Activated T-cell treated with anti-CD3 and anti-CD28 coated beads, Interleukin-2, amount 50 U/mL, for 4 hours (primary cell): ENCODE measurements at regions not wholly inside any gene's neighbourhood (a gene's known extent, or its start where the extent isn't known, plus 50 kb on each side); places are given as distances from the start of the nearest gene placed in this dataset.
"Not testable (repeated sequence)": the region's sequence is repeated elsewhere in the genome, so short reads cannot be mapped to it uniquely, and the experiment has no call there.

ENCODE experiments used
- ATAC-seq, 2 donors: fragments of 200-7000 bp; cut with Tn5 transposase; one replicate each; pipeline ENCODE4 v1.10.0; 2021
- DNase-seq: peaks from one replicate; pipeline ENCODE4 v3.0.0-alpha.2; 2020
- H3K27me3 Mint-ChIP-seq: one replicate; pipeline ENCODE4 v1.8.0; 2021; ENCODE audit warnings: low read depth, mixed read lengths
- H3K36me3 Mint-ChIP-seq: one replicate; pipeline ENCODE4 v1.8.0; 2022; ENCODE audit warnings: mixed read lengths; ENCODE audit not compliant: insufficient read depth
- H3K4me1 Mint-ChIP-seq: one replicate; pipeline ENCODE4 v1.8.0; 2021; ENCODE audit warnings: low read depth, mixed read lengths
- H3K4me3 Mint-ChIP-seq: one replicate; pipeline ENCODE4 v1.8.0; 2021; ENCODE audit warnings: mild to moderate bottlenecking, moderate library complexity, mixed read lengths
- H3K9me3 Mint-ChIP-seq: one replicate; pipeline ENCODE4 v1.8.0; 2021; ENCODE audit warnings: mixed read lengths

- H3K36me3 Mint-ChIP-seq, H3K27me3 Mint-ChIP-seq, H3K9me3 Mint-ChIP-seq, H3K4me1 Mint-ChIP-seq: not testable (repeated sequence)
- H3K4me3 Mint-ChIP-seq: peak overlapping the region; percentile 70
- DNase-seq (peak; percentile 41), ATAC-seq (peak; percentile 91 to 95)
Observed at GRCh38 chr2:113551637-113552318, 53.3 kb downstream of the FOXD4L1 start.

GRCh38 chr2:113559820-113560219, 61.4 kb downstream of the FOXD4L1 start:
- DNase-seq, H3K4me3 Mint-ChIP-seq, H3K4me1 Mint-ChIP-seq, H3K9me3 Mint-ChIP-seq, ATAC-seq, H3K36me3 Mint-ChIP-seq, H3K27me3 Mint-ChIP-seq: not testable (repeated sequence)

GRCh38 chr2:113562662-113563061, 64.2 kb downstream of the FOXD4L1 start:
- ATAC-seq, DNase-seq: not testable (repeated sequence)

GRCh38 chr2:113566674-113567480, 60.2 kb upstream of the RABL2A start:
- H3K36me3 Mint-ChIP-seq, H3K4me3 Mint-ChIP-seq, H3K27me3 Mint-ChIP-seq, DNase-seq, ATAC-seq, H3K4me1 Mint-ChIP-seq, H3K9me3 Mint-ChIP-seq: not testable (repeated sequence)

More at GRCh38 chr2:113562662-113563061, 64.2 kb downstream of the FOXD4L1 start:
- not testable (repeated sequence) for H3K9me3 Mint-ChIP-seq, H3K4me1 Mint-ChIP-seq, H3K4me3 Mint-ChIP-seq, H3K36me3 Mint-ChIP-seq, H3K27me3 Mint-ChIP-seq

GRCh38 chr2:113567481-113567849, 59.6 kb upstream of the RABL2A start:
- not testable (repeated sequence) for H3K9me3 Mint-ChIP-seq, DNase-seq, H3K36me3 Mint-ChIP-seq, ATAC-seq, H3K27me3 Mint-ChIP-seq, H3K4me1 Mint-ChIP-seq, H3K4me3 Mint-ChIP-seq

- H3K4me3 Mint-ChIP-seq, H3K27me3 Mint-ChIP-seq, H3K4me1 Mint-ChIP-seq, ATAC-seq, H3K9me3 Mint-ChIP-seq, H3K36me3 Mint-ChIP-seq, DNase-seq: not testable (repeated sequence)
Observed at GRCh38 chr2:113568231-113568630, 58.8 kb upstream of the RABL2A start.

- not testable (repeated sequence) for H3K9me3 Mint-ChIP-seq, H3K4me1 Mint-ChIP-seq, H3K27me3 Mint-ChIP-seq, DNase-seq, ATAC-seq, H3K36me3 Mint-ChIP-seq, H3K4me3 Mint-ChIP-seq
Observed at GRCh38 chr2:113570082-113570481, 57.0 kb upstream of the RABL2A start.

GRCh38 chr2:113570509-113571009, 56.5 kb upstream of the RABL2A start:
- H3K27me3 Mint-ChIP-seq, DNase-seq, H3K4me1 Mint-ChIP-seq, H3K9me3 Mint-ChIP-seq, H3K4me3 Mint-ChIP-seq, H3K36me3 Mint-ChIP-seq, ATAC-seq: not testable (repeated sequence)

- H3K36me3 Mint-ChIP-seq, ATAC-seq, H3K4me1 Mint-ChIP-seq, H3K9me3 Mint-ChIP-seq, H3K4me3 Mint-ChIP-seq, DNase-seq, H3K27me3 Mint-ChIP-seq: not testable (repeated sequence)
Observed at GRCh38 chr2:113571482-113572068, 55.5 kb upstream of the RABL2A start.

- not testable (repeated sequence) for H3K36me3 Mint-ChIP-seq, DNase-seq, H3K4me3 Mint-ChIP-seq, H3K4me1 Mint-ChIP-seq, H3K27me3 Mint-ChIP-seq, ATAC-seq, H3K9me3 Mint-ChIP-seq
Observed at GRCh38 chr2:113575721-113576120, 51.3 kb upstream of the RABL2A start.

GRCh38 chr2:113576353-113576752, 50.7 kb upstream of the RABL2A start:
- not testable (repeated sequence) for H3K9me3 Mint-ChIP-seq, H3K27me3 Mint-ChIP-seq, H3K4me1 Mint-ChIP-seq, ATAC-seq, H3K4me3 Mint-ChIP-seq, H3K36me3 Mint-ChIP-seq, DNase-seq
